ENCODE measurements at regions not wholly inside any gene's neighbourhood (a gene's known extent, or its start where the extent isn't known, plus 50 kb on each side); places are given as distances from the start of the nearest gene placed in this dataset.

DNA sequence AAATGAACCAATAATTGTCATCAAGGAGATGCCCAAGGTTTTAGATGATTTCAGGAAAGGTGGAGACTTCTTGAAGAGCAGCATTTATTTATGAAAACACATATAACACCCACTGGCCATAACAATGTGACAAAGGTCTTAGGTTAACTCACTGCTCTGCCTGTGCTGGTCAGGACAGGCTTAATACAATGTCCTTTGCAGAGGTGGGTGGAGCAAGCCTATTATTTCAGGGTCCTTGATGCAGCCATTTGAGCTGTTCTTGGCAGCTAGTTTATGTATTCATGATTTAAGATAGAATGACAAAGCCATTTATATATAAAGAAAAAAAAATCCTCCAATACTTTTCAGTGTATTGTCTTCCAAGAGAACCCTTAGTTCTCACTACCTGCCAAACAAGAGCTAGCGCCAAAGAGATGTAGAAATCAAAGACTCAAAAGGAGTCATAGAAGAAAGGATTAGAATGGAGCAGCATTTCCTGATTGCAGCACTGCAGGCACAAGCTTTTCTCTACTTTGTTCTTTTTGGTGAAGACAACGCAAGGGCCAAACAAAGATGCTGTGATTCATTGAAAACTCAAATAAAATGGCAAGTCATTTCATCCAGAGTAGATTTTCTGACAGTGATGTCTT, 124.3 kb upstream of the TSHZ2 start (continued):
- no peak for TF ChIP-seq ESRRA (CRISPR knock-in tag; IDR thresholded peaks at IDR 0.05; ENCODE audit: borderline replicate concordance)
- no peak for TF ChIP-seq STAT6 (CRISPR knock-in tag; conservative IDR thresholded peaks at IDR 0.05; ENCODE audit: low read depth)

DNA sequence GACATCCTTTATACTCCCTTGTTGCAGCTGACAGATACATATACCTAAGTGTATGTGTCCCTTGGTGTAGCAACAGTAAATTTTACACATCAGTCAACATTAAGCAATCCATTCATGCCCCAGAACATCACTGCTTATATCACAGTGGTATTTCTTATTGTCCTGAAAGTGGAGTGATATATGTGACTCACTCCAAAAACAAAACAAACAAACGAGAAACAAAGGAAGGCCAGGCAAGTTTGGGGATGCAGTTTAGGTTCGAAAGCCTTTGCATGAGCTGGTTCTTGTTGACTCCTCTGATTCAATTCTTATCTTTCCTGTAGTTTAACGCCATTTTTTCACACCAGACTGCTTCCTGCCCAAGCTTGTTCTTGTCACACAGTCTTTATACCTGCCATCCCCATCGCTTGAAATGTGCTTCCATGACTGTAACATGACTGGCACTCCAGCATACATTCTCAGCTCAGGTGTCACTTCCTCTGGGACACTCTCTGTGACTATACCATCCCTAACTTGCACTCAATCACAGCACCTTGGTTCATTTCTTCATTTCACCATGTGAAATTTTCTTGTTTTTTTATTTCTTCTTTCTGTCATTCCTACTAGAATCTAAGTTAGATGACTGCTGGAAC, 125.0 kb upstream of the TSHZ2 start:
- H3K9me3 Mint-ChIP-seq, result peaks cover 5% of the 10 kb centered on the region; the same call in 1 of the 2 replicates
- no peak for DNase-seq (ENCODE audit: low spot score)
- H3K4me1 Mint-ChIP-seq, result peaks cover 11% of the 10 kb centered on the region
- H3K27ac Mint-ChIP-seq, result no peak overlapping the region
- ATAC-seq, result no peak
- no peaks in the 10 kb centered on the region for H3K27me3 Mint-ChIP-seq (ENCODE audit: low read depth)
- H3K4me3 Mint-ChIP-seq, result no peak overlapping the region
- H3K36me3 Mint-ChIP-seq, result no peaks in the 10 kb centered on the region
- POLR2A ChIA-PET, result no interaction called here
- CTCF ChIA-PET, result no interaction called here
- TF ChIP-seq ZNF281 (CRISPR knock-in tag; IDR thresholded peaks at IDR 0.05), result no peak
- no peak for TF ChIP-seq ELF4 (CRISPR knock-in tag; IDR thresholded peaks at IDR 0.05; ENCODE audit: low read depth)
- no peak for TF ChIP-seq GTF2I (CRISPR knock-in tag; conservative IDR thresholded peaks at IDR 0.05)
- TF ChIP-seq, protein P1, sequence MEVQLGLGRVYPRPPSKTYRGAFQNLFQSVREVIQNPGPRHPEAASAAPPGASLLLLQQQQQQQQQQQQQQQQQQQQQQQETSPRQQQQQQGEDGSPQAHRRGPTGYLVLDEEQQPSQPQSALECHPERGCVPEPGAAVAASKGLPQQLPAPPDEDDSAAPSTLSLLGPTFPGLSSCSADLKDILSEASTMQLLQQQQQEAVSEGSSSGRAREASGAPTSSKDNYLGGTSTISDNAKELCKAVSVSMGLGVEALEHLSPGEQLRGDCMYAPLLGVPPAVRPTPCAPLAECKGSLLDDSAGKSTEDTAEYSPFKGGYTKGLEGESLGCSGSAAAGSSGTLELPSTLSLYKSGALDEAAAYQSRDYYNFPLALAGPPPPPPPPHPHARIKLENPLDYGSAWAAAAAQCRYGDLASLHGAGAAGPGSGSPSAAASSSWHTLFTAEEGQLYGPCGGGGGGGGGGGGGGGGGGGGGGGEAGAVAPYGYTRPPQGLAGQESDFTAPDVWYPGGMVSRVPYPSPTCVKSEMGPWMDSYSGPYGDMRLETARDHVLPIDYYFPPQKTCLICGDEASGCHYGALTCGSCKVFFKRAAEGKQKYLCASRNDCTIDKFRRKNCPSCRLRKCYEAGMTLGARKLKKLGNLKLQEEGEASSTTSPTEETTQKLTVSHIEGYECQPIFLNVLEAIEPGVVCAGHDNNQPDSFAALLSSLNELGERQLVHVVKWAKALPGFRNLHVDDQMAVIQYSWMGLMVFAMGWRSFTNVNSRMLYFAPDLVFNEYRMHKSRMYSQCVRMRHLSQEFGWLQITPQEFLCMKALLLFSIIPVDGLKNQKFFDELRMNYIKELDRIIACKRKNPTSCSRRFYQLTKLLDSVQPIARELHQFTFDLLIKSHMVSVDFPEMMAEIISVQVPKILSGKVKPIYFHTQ (CRISPR knock-in tag; IDR thresholded peaks at IDR 0.05), result no peak
- TF ChIP-seq, protein P2, sequence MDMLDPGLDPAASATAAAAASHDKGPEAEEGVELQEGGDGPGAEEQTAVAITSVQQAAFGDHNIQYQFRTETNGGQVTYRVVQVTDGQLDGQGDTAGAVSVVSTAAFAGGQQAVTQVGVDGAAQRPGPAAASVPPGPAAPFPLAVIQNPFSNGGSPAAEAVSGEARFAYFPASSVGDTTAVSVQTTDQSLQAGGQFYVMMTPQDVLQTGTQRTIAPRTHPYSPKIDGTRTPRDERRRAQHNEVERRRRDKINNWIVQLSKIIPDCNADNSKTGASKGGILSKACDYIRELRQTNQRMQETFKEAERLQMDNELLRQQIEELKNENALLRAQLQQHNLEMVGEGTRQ (CRISPR knock-in tag; IDR thresholded peaks at IDR 0.05), result no peak
- TF ChIP-seq NR2C2 (CRISPR knock-in tag; IDR thresholded peaks at IDR 0.05), result no peak
- TF ChIP-seq, protein P3, sequence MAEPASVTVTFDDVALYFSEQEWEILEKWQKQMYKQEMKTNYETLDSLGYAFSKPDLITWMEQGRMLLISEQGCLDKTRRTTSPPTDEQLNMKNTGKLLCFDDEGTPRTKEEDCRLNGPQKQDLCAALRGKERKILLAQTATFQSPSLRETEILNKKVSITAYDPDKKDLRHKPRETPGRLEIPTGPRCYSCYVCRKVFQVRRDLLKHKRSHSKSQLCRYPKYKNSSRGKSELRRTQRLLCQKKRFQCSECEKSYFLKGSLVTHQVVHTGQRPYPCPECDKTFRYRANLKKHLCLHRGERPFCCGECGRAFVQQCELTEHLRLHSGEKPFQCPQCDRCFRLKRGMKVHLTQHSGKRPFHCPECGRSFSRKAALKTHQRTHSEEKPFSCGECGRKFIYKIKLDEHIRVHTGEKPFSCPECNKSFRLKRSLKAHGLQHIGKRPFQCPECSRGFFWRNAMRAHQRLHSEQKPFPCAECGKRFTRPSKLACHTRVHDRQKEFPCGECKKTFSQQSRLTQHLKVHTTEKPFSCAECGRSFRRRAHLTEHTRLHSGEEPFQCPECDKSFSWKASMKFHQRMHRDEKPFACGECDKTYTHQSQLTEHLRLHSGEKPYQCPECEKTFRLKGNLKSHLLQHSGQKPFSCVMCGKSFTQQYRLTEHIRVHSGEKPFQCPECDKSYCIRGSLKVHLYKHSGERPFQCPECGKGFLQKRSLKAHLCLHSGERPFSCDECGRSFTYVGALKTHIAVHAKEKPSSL (CRISPR knock-in tag; conservative IDR thresholded peaks at IDR 0.05), result no peak
- TF ChIP-seq SMAD3 (CRISPR knock-in tag; IDR thresholded peaks at IDR 0.05; ENCODE audit: borderline replicate concordance), result no peak

Measured in WTC11 (cell line).